ENCODE measurements at regions not wholly inside any gene's neighbourhood (a gene's known extent, or its start where the extent isn't known, plus 50 kb on each side); places are given as distances from the start of the nearest gene placed in this dataset.

GRCh38 chr11:104630352-104630751 lies 267.9 kb downstream of the CASP12 start:
- no peaks in the 10 kb centered on the region for H3K4me1 ChIP-seq
- no peak for TF ChIP-seq POLR2A (IDR thresholded peaks at IDR 0.05)
- TF ChIP-seq POLR2AphosphoS5 (IDR thresholded peaks at IDR 0.05) = no peak
- TF ChIP-seq CTCF (IDR thresholded peaks at IDR 0.05 in 8 of 11, conservative IDR thresholded peaks at IDR 0.05 in 3 of 11) = no peak
- H3K27ac ChIP-seq = no peak overlapping the region
- H3K4me3 ChIP-seq = no peak overlapping the region
- no peaks in the 10 kb centered on the region for H3K9me3 ChIP-seq
- no peaks in the 10 kb centered on the region for H3K36me3 ChIP-seq
- no peak for DNase-seq
- intact Hi-C loops (cut with DNase I; ENCODE audit: low total_unique reads) = no loop called here
- H3K27me3 ChIP-seq (replicated peaks in 1 of 7) = no peaks in the 10 kb centered on the region
- 80 to 92% (median 88%) methylated on average over 2 of the region's 2 CpGs for WGBS, 5 donors

- H3K4me3 ChIP-seq = no peak overlapping the region
- WGBS, 5 donors = 71 to 89% (median 83%) methylated on average over 2 of the region's 2 CpGs
- intact Hi-C loops (cut with DNase I; ENCODE audit: low total_unique reads) = no loop called here
Measured at GRCh38 chr11:104625246-104625645, 273.0 kb downstream of the CASP12 start.

GRCh38 chr11:104624021-104624420 lies 274.2 kb downstream of the CASP12 start:
- H3K27me3 ChIP-seq (replicated peaks in 1 of 7) = no peaks in the 10 kb centered on the region
- intact Hi-C loops (cut with DNase I; ENCODE audit: low total_unique reads) = no loop called here
- H3K36me3 ChIP-seq = no peaks in the 10 kb centered on the region
- H3K27ac ChIP-seq = no peak overlapping the region
- H3K4me1 ChIP-seq = no peaks in the 10 kb centered on the region
- H3K4me3 ChIP-seq = no peak overlapping the region
- TF ChIP-seq CTCF (IDR thresholded peaks at IDR 0.05 in 8 of 11, conservative IDR thresholded peaks at IDR 0.05 in 3 of 11) (no peak), POLR2A (IDR thresholded peaks at IDR 0.05) (no peak), POLR2AphosphoS5 (IDR thresholded peaks at IDR 0.05) (no peak)
- DNase-seq = no peak
- H3K9me3 ChIP-seq = no peaks in the 10 kb centered on the region

More at GRCh38 chr11:104625246-104625645, 273.0 kb downstream of the CASP12 start:
- Histone ChIP-seq H3K4me1 (no peaks in the 10 kb centered on the region), H3K9me3 (no peaks in the 10 kb centered on the region), H3K27me3 (replicated peaks in 1 of 7) (no peaks in the 10 kb centered on the region), H3K36me3 (no peaks in the 10 kb centered on the region), H3K27ac (no peak overlapping the region)
- no peak for TF ChIP-seq CTCF (IDR thresholded peaks at IDR 0.05 in 8 of 11, conservative IDR thresholded peaks at IDR 0.05 in 3 of 11)
- no peak for TF ChIP-seq POLR2A (IDR thresholded peaks at IDR 0.05)
- no peak for TF ChIP-seq POLR2AphosphoS5 (IDR thresholded peaks at IDR 0.05)
- no peak for DNase-seq

GRCh38 chr11:104623518-104623917 lies 274.7 kb downstream of the CASP12 start:
- TF ChIP-seq POLR2A (IDR thresholded peaks at IDR 0.05) = no peak
- TF ChIP-seq POLR2AphosphoS5 (IDR thresholded peaks at IDR 0.05) = no peak
- no peak for TF ChIP-seq CTCF (IDR thresholded peaks at IDR 0.05 in 8 of 11, conservative IDR thresholded peaks at IDR 0.05 in 3 of 11)
- Histone ChIP-seq H3K4me1 (no peaks in the 10 kb centered on the region), H3K27me3 (replicated peaks in 1 of 7) (no peaks in the 10 kb centered on the region), H3K4me3 (no peak overlapping the region), H3K36me3 (no peaks in the 10 kb centered on the region), H3K9me3 (no peaks in the 10 kb centered on the region), H3K27ac (no peak overlapping the region)
- intact Hi-C loops (cut with DNase I; ENCODE audit: low total_unique reads) = no loop called here
- 79 to 93% (median 88%) methylated on average over 1 of the region's 1 CpG for WGBS, 5 donors
- no peak for DNase-seq
